Astrocyte of the spinal cord (primary cell): ENCODE measurements at regions not wholly inside any gene's neighbourhood (a gene's known extent, or its start where the extent isn't known, plus 50 kb on each side); places are given as distances from the start of the nearest gene placed in this dataset.

Source experiments
- DNase-seq: peaks from one replicate; pipeline ENCODE4 v3.0.0; 2011; ENCODE audit warnings: low read depth, low spot score
- H3K4me3 ChIP-seq: 2 replicates; pipeline ENCODE4 v1.5.1; 2011; ENCODE audit warnings: low read depth, mild to moderate bottlenecking, low read length, moderate library complexity
- in situ Hi-C: cut with HindIII; loops from 2 replicates; pipeline ENCODE4 v1.10.0; 2017; ENCODE audit warnings: low sequenced_read_pairs
- TF ChIP-seq, protein P1 (sequence below): IDR thresholded peaks from 2 replicates; pipeline ENCODE4 v1.5.1; 2012; ENCODE audit warnings: low read depth, mild to moderate bottlenecking, low read length, inconsistent platforms

DNA sequence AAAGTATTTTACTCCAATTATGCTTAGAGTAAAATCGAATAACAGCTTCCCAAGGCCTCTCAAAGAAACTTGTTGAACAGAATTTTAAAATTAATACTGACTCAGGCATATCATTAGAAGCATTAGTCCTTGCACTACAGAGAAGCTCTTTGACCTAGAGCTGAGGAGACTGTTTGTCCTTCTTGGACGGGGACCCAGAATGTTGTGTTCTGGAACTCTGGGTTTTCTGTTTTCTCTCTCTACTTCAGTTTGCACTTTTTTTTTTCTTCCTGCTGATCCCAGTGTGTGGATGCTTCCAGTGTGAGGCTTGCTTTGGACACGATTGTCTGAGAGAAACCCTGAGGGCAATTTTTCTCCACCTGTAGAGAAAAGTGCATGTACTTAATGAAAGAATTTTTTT, 847.6 kb downstream of the SOCS6 start:
- DNase-seq, result no peak
- in situ Hi-C loops, result no loop called here
- TF ChIP-seq, protein P1, sequence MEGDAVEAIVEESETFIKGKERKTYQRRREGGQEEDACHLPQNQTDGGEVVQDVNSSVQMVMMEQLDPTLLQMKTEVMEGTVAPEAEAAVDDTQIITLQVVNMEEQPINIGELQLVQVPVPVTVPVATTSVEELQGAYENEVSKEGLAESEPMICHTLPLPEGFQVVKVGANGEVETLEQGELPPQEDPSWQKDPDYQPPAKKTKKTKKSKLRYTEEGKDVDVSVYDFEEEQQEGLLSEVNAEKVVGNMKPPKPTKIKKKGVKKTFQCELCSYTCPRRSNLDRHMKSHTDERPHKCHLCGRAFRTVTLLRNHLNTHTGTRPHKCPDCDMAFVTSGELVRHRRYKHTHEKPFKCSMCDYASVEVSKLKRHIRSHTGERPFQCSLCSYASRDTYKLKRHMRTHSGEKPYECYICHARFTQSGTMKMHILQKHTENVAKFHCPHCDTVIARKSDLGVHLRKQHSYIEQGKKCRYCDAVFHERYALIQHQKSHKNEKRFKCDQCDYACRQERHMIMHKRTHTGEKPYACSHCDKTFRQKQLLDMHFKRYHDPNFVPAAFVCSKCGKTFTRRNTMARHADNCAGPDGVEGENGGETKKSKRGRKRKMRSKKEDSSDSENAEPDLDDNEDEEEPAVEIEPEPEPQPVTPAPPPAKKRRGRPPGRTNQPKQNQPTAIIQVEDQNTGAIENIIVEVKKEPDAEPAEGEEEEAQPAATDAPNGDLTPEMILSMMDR, result no peak
- no peak overlapping the region for H3K4me3 ChIP-seq

GRCh38 chr18:71134122-71134521, 845.3 kb downstream of the SOCS6 start:
- no peak for DNase-seq
- TF ChIP-seq, protein P1, result no peak
- no peak overlapping the region for H3K4me3 ChIP-seq
- in situ Hi-C loops, result no loop called here

GRCh38 chr18:71131918-71132317, 843.1 kb downstream of the SOCS6 start:
- no peak overlapping the region for H3K4me3 ChIP-seq
- TF ChIP-seq, protein P1, result no peak
- in situ Hi-C loops, result no loop called here
- DNase-seq, result no peak

GRCh38 chr18:71130351-71130750, 841.5 kb downstream of the SOCS6 start:
- TF ChIP-seq, protein P1, result no peak
- in situ Hi-C loops, result no loop called here
- no peak overlapping the region for H3K4me3 ChIP-seq
- no peak for DNase-seq

GRCh38 chr18:71125581-71125980, 836.7 kb downstream of the SOCS6 start:
- TF ChIP-seq, protein P1, result no peak
- no peak overlapping the region for H3K4me3 ChIP-seq
- DNase-seq, result no peak
- in situ Hi-C loops, result no loop called here

DNA sequence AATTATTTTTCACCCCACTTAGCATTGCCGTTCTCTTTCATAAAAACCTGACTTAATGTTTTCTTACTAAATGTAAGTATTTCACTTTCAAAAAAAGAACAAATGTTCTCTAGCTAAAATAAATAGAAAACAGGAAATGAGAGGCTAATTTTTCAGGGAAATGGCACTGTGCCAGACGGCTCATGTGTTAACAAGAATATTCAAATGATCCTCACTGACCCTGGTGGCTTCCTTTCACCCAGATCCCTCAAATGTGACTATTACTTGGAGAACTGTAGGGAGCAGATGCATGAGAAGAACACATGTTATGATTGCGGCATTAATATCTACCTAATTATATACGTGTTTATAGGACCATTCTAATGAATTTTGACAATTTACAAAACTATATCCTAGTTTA, 827.7 kb downstream of the SOCS6 start:
- no peak overlapping the region for H3K4me3 ChIP-seq
- in situ Hi-C loops, result no loop called here
- no peak for DNase-seq
- TF ChIP-seq, protein P1, result no peak

- H3K4me3 ChIP-seq, result no peak overlapping the region
These were observed 826.4 kb downstream of the SOCS6 start for GRCh38 chr18:71115261-71115660.

More at GRCh38 chr18:71115261-71115660, 826.4 kb downstream of the SOCS6 start:
- in situ Hi-C loops, result no loop called here
- no peak for DNase-seq
- TF ChIP-seq, protein P1, result no peak
